AG04449 (cell line): ENCODE measurements at regions not wholly inside any gene's neighbourhood (a gene's known extent, or its start where the extent isn't known, plus 50 kb on each side); places are given as distances from the start of the nearest gene placed in this dataset.

Experiments used
- CTCF ChIA-PET: fragments of 350-600 bp; formaldehyde crosslinking; extraction: SDS; loops from one replicate; lab custom pipeline; 2021; ENCODE audit warnings: antibody characterized with exemption; lab: Yijun Ruan, JAX
- POLR2A ChIA-PET: fragments of 400-600, 350-600 bp; formaldehyde crosslinking; extraction: SDS; loops from one replicate; lab custom pipeline; 2020; ENCODE audit warnings: antibody characterized with exemption, inconsistent platforms; lab: Yijun Ruan, JAX
- DNase-seq: peaks from one replicate; pipeline ENCODE4 v3.0.0-alpha.2; 2010; ENCODE audit warnings: low read depth, low spot score
- H3K4me3 ChIP-seq: 2 replicates; pipeline ENCODE4 v1.5.1; 2011; ENCODE audit warnings: low read depth, mild to moderate bottlenecking, control low read depth, low read length
- TF ChIP-seq, protein P1 (sequence below): IDR thresholded peaks from one replicate; pipeline ENCODE4 v1.5.1; 2011; ENCODE audit warnings: mild to moderate bottlenecking, moderate library complexity, low read length, control low read depth, inconsistent platforms; ENCODE audit not compliant: insufficient read depth; ENCODE audit errors: missing control alignments

DNA sequence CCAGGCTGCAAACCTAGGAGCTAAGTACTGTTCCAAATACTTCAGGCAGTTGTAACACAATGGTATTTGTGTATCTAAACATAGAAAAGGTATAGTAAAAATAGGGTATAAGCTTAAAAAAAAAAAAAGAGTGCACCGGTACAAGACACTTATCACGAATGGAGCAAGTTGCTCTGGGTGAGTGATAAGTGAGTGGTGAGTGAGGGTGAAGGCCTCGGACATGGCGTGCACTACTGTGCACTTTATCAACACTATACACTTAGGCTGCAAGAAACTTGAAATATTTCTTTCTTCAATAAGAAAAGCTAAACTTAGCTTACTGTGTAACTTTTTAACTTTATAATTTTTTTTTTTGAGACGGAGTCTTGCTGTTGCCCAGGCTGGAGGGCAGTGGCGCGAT, 159.5 kb upstream of the PDE10A start:
- CTCF ChIA-PET = no interaction called here
- no peak overlapping the region for H3K4me3 ChIP-seq
- no peak for DNase-seq
- TF ChIP-seq, protein P1, sequence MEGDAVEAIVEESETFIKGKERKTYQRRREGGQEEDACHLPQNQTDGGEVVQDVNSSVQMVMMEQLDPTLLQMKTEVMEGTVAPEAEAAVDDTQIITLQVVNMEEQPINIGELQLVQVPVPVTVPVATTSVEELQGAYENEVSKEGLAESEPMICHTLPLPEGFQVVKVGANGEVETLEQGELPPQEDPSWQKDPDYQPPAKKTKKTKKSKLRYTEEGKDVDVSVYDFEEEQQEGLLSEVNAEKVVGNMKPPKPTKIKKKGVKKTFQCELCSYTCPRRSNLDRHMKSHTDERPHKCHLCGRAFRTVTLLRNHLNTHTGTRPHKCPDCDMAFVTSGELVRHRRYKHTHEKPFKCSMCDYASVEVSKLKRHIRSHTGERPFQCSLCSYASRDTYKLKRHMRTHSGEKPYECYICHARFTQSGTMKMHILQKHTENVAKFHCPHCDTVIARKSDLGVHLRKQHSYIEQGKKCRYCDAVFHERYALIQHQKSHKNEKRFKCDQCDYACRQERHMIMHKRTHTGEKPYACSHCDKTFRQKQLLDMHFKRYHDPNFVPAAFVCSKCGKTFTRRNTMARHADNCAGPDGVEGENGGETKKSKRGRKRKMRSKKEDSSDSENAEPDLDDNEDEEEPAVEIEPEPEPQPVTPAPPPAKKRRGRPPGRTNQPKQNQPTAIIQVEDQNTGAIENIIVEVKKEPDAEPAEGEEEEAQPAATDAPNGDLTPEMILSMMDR = no peak
- POLR2A ChIA-PET = no interaction called here

DNA sequence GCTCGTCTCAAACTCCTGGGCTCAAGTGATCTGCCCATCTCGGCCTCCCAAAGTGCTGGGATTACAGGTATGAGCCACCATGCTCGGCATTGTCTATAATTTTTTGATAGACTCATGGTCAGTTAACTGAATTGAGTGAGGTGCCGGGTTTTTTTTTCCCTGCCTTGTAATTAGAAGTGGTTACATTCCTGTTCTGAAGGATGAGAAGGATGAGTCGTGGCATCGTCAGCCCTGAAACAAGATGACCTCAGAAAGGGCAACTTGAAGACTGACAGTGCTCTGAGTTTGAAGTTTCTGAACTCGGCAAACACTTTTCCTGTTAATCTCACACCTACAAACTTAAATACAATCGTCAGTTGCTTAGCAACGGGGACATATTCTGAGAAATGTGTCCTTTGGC, 158.7 kb upstream of the PDE10A start:
- DNase-seq = no peak
- TF ChIP-seq, protein P1 = no peak
- POLR2A ChIA-PET = no interaction called here
- CTCF ChIA-PET = no interaction called here
- H3K4me3 ChIP-seq = no peak overlapping the region

DNA sequence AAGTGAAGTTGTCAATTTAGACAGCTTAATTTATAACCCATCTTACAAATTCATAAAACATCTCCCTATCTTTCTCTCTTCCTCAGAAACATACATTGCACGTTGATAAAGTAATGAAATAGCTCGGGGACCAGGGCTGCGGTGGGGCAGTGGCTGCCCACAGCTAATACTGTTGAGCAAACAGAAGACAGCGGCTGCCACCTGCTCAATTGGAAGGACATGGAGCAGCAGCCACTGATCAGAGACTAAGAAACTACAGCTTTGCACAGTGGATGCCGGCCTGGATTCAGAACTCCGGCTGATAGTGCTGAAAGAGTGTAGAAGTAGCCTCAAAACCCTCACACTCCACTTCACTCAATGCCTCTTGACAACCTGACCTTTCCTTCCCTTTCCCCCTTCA, 157.9 kb upstream of the PDE10A start:
- ChIA-PET CTCF (no interaction called here), POLR2A (no interaction called here)
- no peak overlapping the region for H3K4me3 ChIP-seq
- TF ChIP-seq, protein P1 = no peak
- DNase-seq = no peak

DNA sequence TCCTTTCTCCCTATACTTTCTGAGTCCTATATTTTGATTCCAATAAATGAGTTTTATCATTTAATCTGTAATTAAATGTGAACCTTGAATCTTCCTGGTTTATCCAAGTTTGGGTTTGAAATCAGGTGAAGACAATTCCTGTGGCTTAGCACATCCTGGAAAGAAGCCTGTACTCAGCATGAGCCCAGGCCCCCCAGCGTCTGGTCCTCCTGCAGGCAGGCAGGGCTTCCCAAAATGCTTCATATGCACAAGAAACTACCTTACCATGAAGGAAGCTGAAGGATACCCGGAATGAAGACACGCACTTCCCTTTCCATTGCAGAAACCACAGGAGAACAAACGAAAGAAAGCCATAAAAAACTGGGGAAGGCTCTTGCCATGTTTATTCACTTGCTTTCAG, 157.4 kb upstream of the PDE10A start:
- CTCF ChIA-PET = no interaction called here
- no peak for DNase-seq
- POLR2A ChIA-PET = no interaction called here
- no peak overlapping the region for H3K4me3 ChIP-seq
- TF ChIP-seq, protein P1 = no peak

DNA sequence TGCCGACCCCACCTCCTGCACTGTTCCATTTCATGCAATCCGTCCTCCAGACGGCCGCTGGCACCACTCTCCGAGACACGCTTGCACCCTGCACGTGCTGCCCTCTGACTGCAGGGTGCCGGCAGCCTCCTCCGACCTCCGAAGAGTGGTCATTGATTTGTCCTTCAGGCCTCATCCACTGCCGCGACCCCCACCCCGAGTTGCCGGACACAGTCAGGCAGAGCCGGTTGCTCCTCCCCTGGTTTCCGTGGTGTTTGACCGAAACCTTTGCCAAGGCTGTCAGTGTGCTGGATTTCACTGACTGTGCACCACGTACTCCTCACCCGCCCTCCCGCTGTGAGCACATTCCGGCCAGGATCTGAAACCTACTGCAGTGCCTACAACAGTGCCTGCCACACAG, 156.4 kb upstream of the PDE10A start:
- TF ChIP-seq, protein P1 = no peak
- DNase-seq = no peak
- POLR2A ChIA-PET = no interaction called here
- no peak overlapping the region for H3K4me3 ChIP-seq
- CTCF ChIA-PET = no interaction called here

DNA sequence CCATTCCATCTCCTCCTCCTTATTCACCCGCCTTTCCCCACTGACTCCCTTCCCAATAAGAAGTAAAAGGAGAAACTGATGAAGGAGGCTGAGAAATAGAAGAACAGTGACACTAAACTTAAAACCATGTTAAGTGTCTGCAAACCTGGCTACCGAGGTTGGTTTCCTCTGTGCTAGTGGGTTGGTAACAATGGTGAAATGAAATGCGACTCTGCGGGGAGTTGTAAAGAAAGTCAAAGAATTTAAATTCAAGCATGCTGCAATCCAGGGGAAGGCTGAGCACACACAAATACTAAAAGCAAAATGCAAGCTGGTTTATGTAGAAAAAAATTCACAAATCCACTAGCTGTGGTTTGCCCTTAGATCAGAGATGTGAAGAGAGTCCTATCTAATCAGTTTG, 155.2 kb upstream of the PDE10A start:
- CTCF ChIA-PET = no interaction called here
- POLR2A ChIA-PET = no interaction called here
- no peak for DNase-seq
- H3K4me3 ChIP-seq = no peak overlapping the region
- TF ChIP-seq, protein P1 = no peak
